GDM1 (cell line): ENCODE measurements at regions not wholly inside any gene's neighbourhood (a gene's known extent, or its start where the extent isn't known, plus 50 kb on each side); places are given as distances from the start of the nearest gene placed in this dataset.
A peak's percentile ranks its signal among the peaks of the same experiment; 100 is the strongest.

Experiments
- DNase-seq: peaks from one replicate; lab custom pipeline; 2025; lab: John Stamatoyannopoulos, UW

- DNase-seq = no peak
These were observed 54.8 kb downstream of the NOG start for GRCh38 chr17:56648321-56648720.

- no peak for DNase-seq
These were observed 55.3 kb downstream of the NOG start for GRCh38 chr17:56648806-56649205.

- DNase-seq = no peak
These were observed 59.1 kb downstream of the NOG start for GRCh38 chr17:56652628-56653027.

GRCh38 chr17:56653877-56654276 is 60.4 kb downstream of the NOG start:
- DNase-seq = peak; percentile 59

- no peak for DNase-seq
These were observed 63.3 kb downstream of the NOG start for GRCh38 chr17:56656701-56657327.

- no peak for DNase-seq
These were observed 65.1 kb downstream of the NOG start for GRCh38 chr17:56658648-56659047.

GRCh38 chr17:56659622-56660021 is 66.1 kb downstream of the NOG start:
- no peak for DNase-seq

- no peak for DNase-seq
These were observed 68.4 kb downstream of the NOG start for GRCh38 chr17:56661906-56662305.

GRCh38 chr17:56665864-56666263 is 72.4 kb downstream of the NOG start:
- DNase-seq = no peak

GRCh38 chr17:56667925-56668458 is 74.5 kb downstream of the NOG start:
- DNase-seq = no peak

GRCh38 chr17:56672195-56672594 is 78.7 kb downstream of the NOG start:
- no peak for DNase-seq

- DNase-seq = no peak
These were observed 81.0 kb downstream of the NOG start for GRCh38 chr17:56674401-56674925.

- peak; percentile 67 for DNase-seq
These were observed 82.6 kb downstream of the NOG start for GRCh38 chr17:56675876-56676660.

- DNase-seq = no peak
These were observed 83.3 kb downstream of the NOG start for GRCh38 chr17:56676810-56677209.

- DNase-seq = no peak
These were observed 85.0 kb downstream of the NOG start for GRCh38 chr17:56678249-56679114.

GRCh38 chr17:56679115-56679776 is 85.7 kb downstream of the NOG start:
- DNase-seq = no peak

- DNase-seq = no peak
These were observed 86.4 kb downstream of the NOG start for GRCh38 chr17:56679777-56680422.

GRCh38 chr17:56680676-56681075 is 87.2 kb downstream of the NOG start:
- no peak for DNase-seq

- peak; percentile 40 for DNase-seq
These were observed 88.2 kb downstream of the NOG start for GRCh38 chr17:56681561-56682266.

- no peak for DNase-seq
These were observed 94.7 kb downstream of the NOG start for GRCh38 chr17:56688151-56688550.
